HepG2 (cell line): ENCODE measurements at regions not wholly inside any gene's neighbourhood (a gene's known extent, or its start where the extent isn't known, plus 50 kb on each side); places are given as distances from the start of the nearest gene placed in this dataset.

Experiments used
- ATAC-seq: fragments of 200-7000 bp; cut with Tn5 transposase; 3 replicates; pipeline ENCODE4 v1.9.1; 2020; ENCODE audit warnings: mild to moderate bottlenecking, moderate library complexity
- BruUV-seq: library from RNA; stranded (reverse); fragments of 400-500 nt; replicated peaks from 2 replicates; lab custom pipeline; 2021; lab: Mats Ljungman, UMichigan
- CTCF ChIA-PET: fragments of 300-600 bp; formaldehyde crosslinking; extraction: SDS; loops from one replicate; lab custom pipeline; 2021; ENCODE audit warnings: low total read pairs, inconsistent platforms, low intra/inter-chr PET ratio; lab: Yijun Ruan, JAX
- POLR2A ChIA-PET: fragments of 350-600 bp; sonication (Branson Sonifier 250); formaldehyde crosslinking; loops from one replicate; lab custom pipeline; 2020; ENCODE audit warnings: antibody characterized with exemption, inconsistent platforms; lab: Yijun Ruan, JAX
- DNase-seq: peaks from one replicate; pipeline ENCODE4 v3.0.0-alpha.2; 2015; ENCODE audit warnings: low spot score
- FAIRE-seq: peaks from 3 replicates; lab custom pipeline; 2011; peaks lifted over from hg19 to GRCh38; lab: Jason Lieb, UNC
- H2AFZ ChIP-seq: one replicate; pipeline ENCODE4 v1.6.1; 2011; ENCODE audit warnings: low read length, inconsistent platforms
- H3K27ac ChIP-seq: fragments of 300-600 bp; 3 replicates; pipeline ENCODE4 v1.8.0; 2011; ENCODE audit warnings: mixed run types, mild to moderate bottlenecking, mixed read lengths, low read length, inconsistent platforms; ENCODE audit not compliant: insufficient read depth; ENCODE audit errors: extremely low read length
- H3K27me3 ChIP-seq, 2 experiments: fragments of 200-600 bp in 1 of 2; 2 replicates in 1 of 2; 3 replicates in 1 of 2; pipeline versions ENCODE4 v1.6.0 to v1.8.0; 2011; ENCODE audit warnings: low read length in 2 of 2, mild to moderate bottlenecking in 2 of 2, moderate library complexity in 2 of 2, inconsistent platforms in 1 of 2; ENCODE audit not compliant: insufficient read depth in 2 of 2, control insufficient read depth in 1 of 2
- H3K36me3 ChIP-seq, 2 experiments: fragments of 200-600 bp in 1 of 2; replicated peaks in 1 of 2; 2 replicates in 1 of 2; 3 replicates in 1 of 2; pipeline versions ENCODE4 v1.5.1 to v1.8.0; 2011; ENCODE audit warnings: low read length in 2 of 2, inconsistent platforms in 1 of 2; ENCODE audit not compliant: insufficient read depth in 2 of 2, control insufficient read depth in 1 of 2
- H3K4me1 ChIP-seq: 2 replicates; pipeline ENCODE4 v1.5.1; 2012; ENCODE audit warnings: low read length, inconsistent platforms; ENCODE audit not compliant: insufficient read depth
- H3K4me2 ChIP-seq: 2 replicates; pipeline ENCODE4 v1.6.0; 2011; ENCODE audit warnings: low read depth, low read length, inconsistent platforms
- H3K4me3 ChIP-seq, 3 experiments: fragments of 200-600 bp in 1 of 3; sonication (generic), shearing (Covaris generic) in 1 of 3; replicated peaks in 1 of 3; 2 replicates each; pipeline ENCODE4 v1.5.1; 2011 to 2016; ENCODE audit warnings: low read length in 3 of 3, inconsistent platforms in 2 of 3, low read depth in 2 of 3, mild to moderate bottlenecking in 2 of 3, control low read depth in 1 of 3, mixed read lengths in 1 of 3; ENCODE audit not compliant: insufficient read depth in 1 of 3
- H3K79me2 ChIP-seq: one replicate; pipeline ENCODE4 v1.6.1; 2011; ENCODE audit warnings: low read length, inconsistent platforms; ENCODE audit not compliant: insufficient read depth
- H3K9ac ChIP-seq: 2 replicates; pipeline ENCODE4 v1.6.0; 2011; ENCODE audit warnings: mild to moderate bottlenecking, low read depth, low read length, inconsistent platforms; ENCODE audit not compliant: insufficient read depth
- H3K9me3 ChIP-seq: 2 replicates; pipeline ENCODE4 v1.5.1; 2012; ENCODE audit warnings: mild to moderate bottlenecking, low read length
- H4K20me1 ChIP-seq: 2 replicates; pipeline ENCODE4 v1.6.0; 2011; ENCODE audit warnings: inconsistent platforms, mild to moderate bottlenecking, low read length, moderate library complexity; ENCODE audit not compliant: insufficient read depth
- DNMT3B ChIP-seq: conservative IDR thresholded peaks from 2 replicates; pipeline ENCODE4 v1.6.1; 2016; ENCODE audit warnings: missing biosample characterization, control low read depth
- ETV5 ChIP-seq: IDR thresholded peaks from 2 replicates; pipeline ENCODE4 v1.6.1; 2018; ENCODE audit warnings: missing biosample characterization, missing genetic modification reagents, inconsistent platforms, borderline replicate concordance
- ISL2 ChIP-seq: sonication (generic); formaldehyde crosslinking; IDR thresholded peaks from 2 replicates; pipeline ENCODE4 v1.5.0; 2020; ENCODE audit warnings: missing genetic modification reagents
- KLF11 ChIP-seq: IDR thresholded peaks from 2 replicates; pipeline ENCODE4 v1.6.1; 2016; ENCODE audit warnings: missing compliant biosample characterization
- MAF1 ChIP-seq: sonication (generic); formaldehyde crosslinking; IDR thresholded peaks from 2 replicates; pipeline ENCODE4 v1.5.0; 2020; ENCODE audit warnings: missing genetic modification reagents, borderline replicate concordance
- MAFF ChIP-seq: IDR thresholded peaks from 2 replicates; pipeline ENCODE4 v1.6.1; 2011; ENCODE audit warnings: low read depth, low read length, improper control_type of control experiment
- NFE2 ChIP-seq: sonication (generic); formaldehyde crosslinking; IDR thresholded peaks from 2 replicates; pipeline ENCODE4 v1.4.0; 2020; ENCODE audit warnings: missing genetic modification reagents
- NFKBIZ ChIP-seq: IDR thresholded peaks from 2 replicates; pipeline ENCODE4 v1.6.1; 2018; ENCODE audit warnings: missing genetic modification reagents, missing compliant biosample characterization
- POLR2A ChIP-seq, 2 experiments: IDR thresholded peaks; 2 replicates each; pipeline ENCODE4 v1.6.1; 2011; ENCODE audit warnings: low read depth in 2 of 2, low read length in 2 of 2, mild to moderate bottlenecking in 1 of 2, moderate library complexity in 1 of 2; ENCODE audit not compliant: insufficient read depth in 1 of 2
- POLR2G ChIP-seq: fragments of 200-400 bp; formaldehyde crosslinking; IDR thresholded peaks from 2 replicates; pipeline ENCODE4 v1.6.1; 2018; ENCODE audit warnings: mild to moderate bottlenecking, low read depth, low read length, moderate library complexity
- PREB ChIP-seq: sonication (generic); formaldehyde crosslinking; IDR thresholded peaks from 2 replicates; pipeline ENCODE4 v1.4.0; 2020; ENCODE audit warnings: missing genetic modification reagents
- SETDB1 ChIP-seq: sonication (generic); formaldehyde crosslinking; IDR thresholded peaks from 2 replicates; pipeline ENCODE4 v1.5.1; 2020; ENCODE audit warnings: missing genetic modification reagents, mild to moderate bottlenecking, borderline replicate concordance
- SP5 ChIP-seq: IDR thresholded peaks from 2 replicates; pipeline ENCODE4 v1.6.1; 2016; ENCODE audit warnings: low read depth, borderline replicate concordance
- ZNF281 ChIP-seq: sonication (generic); formaldehyde crosslinking; IDR thresholded peaks from 2 replicates; pipeline ENCODE4 v1.4.0; 2020; ENCODE audit warnings: missing genetic modification reagents, borderline replicate concordance
- ZNF292 ChIP-seq: sonication (generic); formaldehyde crosslinking; IDR thresholded peaks from 2 replicates; pipeline ENCODE4 v1.8.1; 2022; ENCODE audit warnings: mild to moderate bottlenecking, low read depth, missing genetic modification reagents, borderline replicate concordance
- ZNF331 ChIP-seq: sonication (generic); formaldehyde crosslinking; IDR thresholded peaks from 2 replicates; pipeline ENCODE4 v1.4.0; 2020; ENCODE audit warnings: missing genetic modification reagents
- ZNF713 ChIP-seq: sonication (generic); formaldehyde crosslinking; IDR thresholded peaks from 2 replicates; pipeline ENCODE4 v1.4.0; 2020; ENCODE audit warnings: mild to moderate bottlenecking, missing genetic modification reagents
- ZNF800 ChIP-seq: sonication (generic); formaldehyde crosslinking; IDR thresholded peaks from 2 replicates; pipeline ENCODE4 v1.4.0; 2020; ENCODE audit warnings: missing genetic modification reagents
- WGBS: methylation state at CpG from one replicate; pipeline ENCODE4 v1.1.6; 2017; ENCODE audit warnings: low lambda C conversion rate; 5-methylcytosine and 5-hydroxymethylcytosine counted together
- in situ Hi-C: cut with HindIII; loops from 2 replicates; pipeline ENCODE4 v1.10.0; 2017; ENCODE audit warnings: low pct_unique_long_range_greater_than_20kb; ENCODE audit not compliant: extremely low pct_ligation_motif_present
- intact Hi-C: fragments of 100-400 bp; cut with micrococcal nuclease; formaldehyde crosslinking; loops from one replicate; pipeline ENCODE4 v1.10.0; 2022; ENCODE audit not compliant: unreplicated experiment

GRCh38 chr9:12329623-12329985 is 363.6 kb upstream of the TYRP1 start:
- intact Hi-C loops (loop anchor here (1.0 to 5.0 kb wide), 2 partner anchors 1472 to 1963 kb away; no protein-coding TSS in a partner anchor), in situ Hi-C loops (no loop called here)
- ATAC-seq (no peak), DNase-seq (no peak), FAIRE-seq (no peak)
- no TSS peak for BruUV-seq
- H2AFZ ChIP-seq, result no peak overlapping the region
- 16% methylated on average over 5 of the region's 5 CpGs for WGBS
- no peaks in the 10 kb centered on the region for H3K79me2 ChIP-seq
- no peaks in the 10 kb centered on the region for H3K36me3 ChIP-seq
- H4K20me1 ChIP-seq, result no peaks in the 10 kb centered on the region
- ChIA-PET CTCF (interaction anchor here (2.3 kb wide), 1 partner anchor 1963 kb away, joined by 11 read pairs; no protein-coding TSS in a partner anchor), POLR2A (no interaction called here)
- TF ChIP-seq MAF1 (no peak), KLF11 (CRISPR knock-in tag) (no peak), SETDB1 (CRISPR knock-in tag) (no peak), ZNF281 (CRISPR knock-in tag) (no peak), POLR2A (IDR thresholded peaks at IDR 0.05; ENCODE audit: insufficient read depth in 1 of 2, low read depth in 2 of 2, low read length in 2 of 2) (no peak), ETV5 (CRISPR knock-in tag) (no peak), ISL2 (CRISPR knock-in tag) (no peak), MAFF (no peak), PREB (CRISPR knock-in tag) (no peak), NFKBIZ (CRISPR knock-in tag) (no peak), SP5 (no peak), ZNF713 (CRISPR knock-in tag) (no peak), ZNF292 (no peak), ZNF331 (CRISPR knock-in tag) (no peak), POLR2G (no peak), ZNF800 (no peak), DNMT3B (CRISPR knock-in tag) (no peak), NFE2 (CRISPR knock-in tag) (no peak)
- H3K9ac ChIP-seq, result no peak overlapping the region
- H3K4me2 ChIP-seq, result peak overlapping the region; percentile 80; the same call in 1 of the 2 replicates
- no peak overlapping the region for H3K27ac ChIP-seq
- H3K4me3 ChIP-seq, result no peak overlapping the region
- peaks cover 7% of the 10 kb centered on the region; the same call in 1 of the 2 replicates for H3K4me1 ChIP-seq
- H3K27me3 ChIP-seq, result no peaks in the 10 kb centered on the region
- no peaks in the 10 kb centered on the region for H3K9me3 ChIP-seq
